HG03196 (cell line): ENCODE measurements at regions not wholly inside any gene's neighbourhood (a gene's known extent, or its start where the extent isn't known, plus 50 kb on each side); places are given as distances from the start of the nearest gene placed in this dataset.
"Not testable (repeated sequence)": the region's sequence is repeated elsewhere in the genome, so short reads cannot be mapped to it uniquely, and the experiment has no call there.

ENCODE experiments used
- ATAC-seq: cut with Tn5 transposase; IDR thresholded peaks from one replicate; pipeline ENCODE4 v1.9.1; 2021; ENCODE audit not compliant: unreplicated experiment

- no peak for ATAC-seq
Measured at GRCh38 chr12:27133022-27133590, 50.7 kb upstream of the C12orf71 start.

- ATAC-seq, result no peak
Measured at GRCh38 chr12:27140478-27140969, 58.1 kb upstream of the C12orf71 start.

GRCh38 chr12:27142101-27142721, 59.8 kb upstream of the C12orf71 start:
- no peak for ATAC-seq

- no peak for ATAC-seq
Measured at GRCh38 chr12:27143256-27144069, 61.1 kb upstream of the C12orf71 start.

- ATAC-seq, result peak; percentile 60
Measured at GRCh38 chr12:27145725-27146124, 63.3 kb upstream of the C12orf71 start.

GRCh38 chr12:27148373-27148772, 66.0 kb upstream of the C12orf71 start:
- ATAC-seq, result no peak

GRCh38 chr12:27148791-27149190, 66.4 kb upstream of the C12orf71 start:
- no peak for ATAC-seq

GRCh38 chr12:27151479-27151878, 69.1 kb upstream of the C12orf71 start:
- ATAC-seq, result no peak

GRCh38 chr12:27158297-27158696, 75.9 kb upstream of the C12orf71 start:
- ATAC-seq, result no peak

GRCh38 chr12:27161458-27162228, 79.3 kb upstream of the C12orf71 start:
- peak; percentile 72 for ATAC-seq

- ATAC-seq, result no peak
Measured at GRCh38 chr12:27162229-27162537, 79.8 kb upstream of the C12orf71 start.

GRCh38 chr12:27163048-27163715, 80.8 kb upstream of the C12orf71 start:
- no peak for ATAC-seq

GRCh38 chr12:27163894-27164293, 80.2 kb upstream of the STK38L start:
- ATAC-seq, result no peak

GRCh38 chr12:27164330-27165040, 79.6 kb upstream of the STK38L start:
- no peak for ATAC-seq

- ATAC-seq, result not testable (repeated sequence)
Measured at GRCh38 chr12:27165958-27166357, 78.1 kb upstream of the STK38L start.

GRCh38 chr12:27171494-27171893, 72.6 kb upstream of the STK38L start:
- not testable (repeated sequence) for ATAC-seq

GRCh38 chr12:27176765-27177164, 67.3 kb upstream of the STK38L start:
- no peak for ATAC-seq

- ATAC-seq, result no peak
Measured at GRCh38 chr12:27177706-27178105, 66.4 kb upstream of the STK38L start.

- ATAC-seq, result no peak
Measured at GRCh38 chr12:27178255-27178654, 65.8 kb upstream of the STK38L start.

GRCh38 chr12:27178723-27179399, 65.2 kb upstream of the STK38L start:
- no peak for ATAC-seq
